ENCODE measurements at regions not wholly inside any gene's neighbourhood (a gene's known extent, or its start where the extent isn't known, plus 50 kb on each side); places are given as distances from the start of the nearest gene placed in this dataset.

DNA sequence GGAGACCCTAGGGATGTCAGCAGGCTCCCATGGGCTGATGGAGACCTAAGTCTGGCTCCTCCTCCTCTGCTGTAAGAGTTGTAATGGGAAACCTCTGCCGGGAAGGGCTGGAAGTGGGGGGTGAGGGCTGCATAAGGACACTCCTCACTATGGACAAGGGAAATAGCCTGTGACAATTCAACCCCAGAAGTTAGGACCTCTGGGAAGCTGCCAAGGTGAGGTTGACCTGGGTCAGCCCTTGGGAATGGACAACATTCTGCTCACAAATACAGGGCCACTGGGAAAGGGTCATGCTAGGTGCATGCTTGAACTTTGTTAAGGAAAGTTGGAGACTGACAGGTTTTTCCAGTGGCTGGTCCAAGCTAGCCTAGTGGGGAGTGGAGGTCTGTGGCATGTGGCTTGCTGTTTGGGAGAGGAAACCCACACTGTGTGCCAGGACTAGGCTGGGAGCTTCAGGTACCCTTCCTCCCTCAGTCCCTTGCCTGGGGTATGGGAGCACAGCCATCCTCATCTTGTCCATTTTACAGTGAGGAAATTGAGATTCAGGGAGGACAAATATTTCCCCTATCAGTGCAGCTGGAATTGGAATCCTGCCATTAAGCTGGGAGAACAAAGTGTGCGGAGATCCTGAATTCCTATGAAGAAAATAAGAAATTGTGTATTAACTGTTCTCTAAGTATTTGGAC lies 190.4 kb downstream of the SALL1 start:
- TF ChIP-seq EZH2phosphoT487 (IDR thresholded peaks at IDR 0.05; ENCODE audit: borderline replicate concordance, low read depth, low read length): no peak
- TF ChIP-seq, protein P1, sequence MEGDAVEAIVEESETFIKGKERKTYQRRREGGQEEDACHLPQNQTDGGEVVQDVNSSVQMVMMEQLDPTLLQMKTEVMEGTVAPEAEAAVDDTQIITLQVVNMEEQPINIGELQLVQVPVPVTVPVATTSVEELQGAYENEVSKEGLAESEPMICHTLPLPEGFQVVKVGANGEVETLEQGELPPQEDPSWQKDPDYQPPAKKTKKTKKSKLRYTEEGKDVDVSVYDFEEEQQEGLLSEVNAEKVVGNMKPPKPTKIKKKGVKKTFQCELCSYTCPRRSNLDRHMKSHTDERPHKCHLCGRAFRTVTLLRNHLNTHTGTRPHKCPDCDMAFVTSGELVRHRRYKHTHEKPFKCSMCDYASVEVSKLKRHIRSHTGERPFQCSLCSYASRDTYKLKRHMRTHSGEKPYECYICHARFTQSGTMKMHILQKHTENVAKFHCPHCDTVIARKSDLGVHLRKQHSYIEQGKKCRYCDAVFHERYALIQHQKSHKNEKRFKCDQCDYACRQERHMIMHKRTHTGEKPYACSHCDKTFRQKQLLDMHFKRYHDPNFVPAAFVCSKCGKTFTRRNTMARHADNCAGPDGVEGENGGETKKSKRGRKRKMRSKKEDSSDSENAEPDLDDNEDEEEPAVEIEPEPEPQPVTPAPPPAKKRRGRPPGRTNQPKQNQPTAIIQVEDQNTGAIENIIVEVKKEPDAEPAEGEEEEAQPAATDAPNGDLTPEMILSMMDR (conservative IDR thresholded peaks at IDR 0.05; ENCODE audit: low read length): no peak
